GM23338 (cell line): ENCODE measurements at regions not wholly inside any gene's neighbourhood (a gene's known extent, or its start where the extent isn't known, plus 50 kb on each side); places are given as distances from the start of the nearest gene placed in this dataset.

Source experiments
- ATAC-seq: fragments of 200-7000 bp; cut with Tn5 transposase; 3 replicates; pipeline ENCODE4 v1.9.1; 2020
- DNase-seq: peaks from one replicate; pipeline ENCODE4 v3.0.0-alpha.2; 2015; ENCODE audit warnings: low spot score
- H2AFZ ChIP-seq: fragments of 200-600 bp; sonication (generic); 2 replicates; pipeline ENCODE4 v1.8.0; 2016; ENCODE audit warnings: antibody characterized with exemption, mild to moderate bottlenecking, moderate library complexity
- H3F3A ChIP-seq: fragments of 200-600 bp; sonication (generic); replicated peaks from 2 replicates; pipeline ENCODE4 v1.8.0; 2017; ENCODE audit warnings: antibody characterized with exemption, mixed run types, low read depth
- H3K27ac ChIP-seq: fragments of 200-600 bp; sonication (generic); 2 replicates; pipeline ENCODE4 v1.6.1; 2016; ENCODE audit warnings: low read depth
- H3K27me3 ChIP-seq: fragments of 200-600 bp; sonication (generic); 2 replicates; pipeline ENCODE4 v1.8.0; 2016; ENCODE audit warnings: mild to moderate bottlenecking, mixed run types, moderate library complexity; ENCODE audit not compliant: insufficient read depth
- H3K36me3 ChIP-seq: fragments of 200-600 bp; sonication (generic); 2 replicates; pipeline ENCODE4 v1.8.0; 2016; ENCODE audit warnings: mild to moderate bottlenecking; ENCODE audit not compliant: insufficient read depth
- H3K4me1 ChIP-seq: fragments of 200-600 bp; sonication (generic); 2 replicates; pipeline ENCODE4 v1.8.0; 2016; ENCODE audit warnings: mild to moderate bottlenecking, moderate library complexity; ENCODE audit not compliant: insufficient read depth
- H3K4me2 ChIP-seq: fragments of 200-600 bp; sonication (generic); 2 replicates; pipeline ENCODE4 v1.7.1; 2017; ENCODE audit warnings: mixed run types
- H3K4me3 ChIP-seq: fragments of 200-600 bp; sonication (generic); 2 replicates; pipeline ENCODE4 v1.6.1; 2016; ENCODE audit warnings: mixed run types
- H3K79me2 ChIP-seq: fragments of 200-600 bp; sonication (generic); replicated peaks from 2 replicates; pipeline ENCODE4 v1.8.0; 2017; ENCODE audit warnings: mild to moderate bottlenecking; ENCODE audit not compliant: insufficient read depth
- H3K9me2 ChIP-seq: fragments of 200-600 bp; sonication (generic); 2 replicates; pipeline ENCODE4 v1.8.0; 2017; ENCODE audit not compliant: insufficient read depth
- H4K20me1 ChIP-seq: fragments of 200-600 bp; sonication (generic); replicated peaks from 2 replicates; pipeline ENCODE4 v1.8.0; 2017; ENCODE audit warnings: mild to moderate bottlenecking; ENCODE audit not compliant: insufficient read depth
- H3K27ac Mint-ChIP-seq: 2 replicates; pipeline ENCODE4 v1.8.0; 2020; ENCODE audit warnings: inconsistent platforms, mild to moderate bottlenecking, moderate library complexity, mixed read lengths
- H3K27me3 Mint-ChIP-seq: 3 replicates; pipeline ENCODE4 v1.8.0; 2022; ENCODE audit warnings: low read depth, mild to moderate bottlenecking, moderate library complexity, mixed read lengths, inconsistent platforms; ENCODE audit not compliant: insufficient read depth, poor library complexity
- H3K36me3 Mint-ChIP-seq: 3 replicates; pipeline ENCODE4 v1.8.0; 2021; ENCODE audit warnings: low read depth, mild to moderate bottlenecking, inconsistent platforms, moderate library complexity, mixed read lengths
- H3K4me1 Mint-ChIP-seq: 3 replicates; pipeline ENCODE4 v1.8.0; 2020; ENCODE audit warnings: mild to moderate bottlenecking, inconsistent platforms, mixed read lengths
- H3K4me3 Mint-ChIP-seq: 3 replicates; pipeline ENCODE4 v1.8.0; 2021; ENCODE audit warnings: moderate library complexity, mild to moderate bottlenecking, inconsistent platforms, mixed read lengths
- H3K9me3 Mint-ChIP-seq: 3 replicates; pipeline ENCODE4 v1.8.0; 2020; ENCODE audit warnings: moderate library complexity, mild to moderate bottlenecking, inconsistent platforms, mixed read lengths
- CREB1 ChIP-seq: fragments of 250-450 bp; sonication (Bioruptor Pico); IDR thresholded peaks from 2 replicates; pipeline ENCODE4 v1.5.0; 2020; ENCODE audit warnings: low read depth, mild to moderate bottlenecking, moderate library complexity
- EZH2phosphoT487 ChIP-seq: fragments of 200-600 bp; sonication (generic); IDR thresholded peaks from one replicate; pipeline ENCODE4 v1.8.1; 2018; ENCODE audit warnings: antibody characterized with exemption; ENCODE audit not compliant: unreplicated experiment
- JUNB ChIP-seq: IDR thresholded peaks from one replicate; pipeline ENCODE4 v1.6.1; 2016; ENCODE audit warnings: antibody characterized with exemption; ENCODE audit not compliant: unreplicated experiment
- NANOG ChIP-seq: IDR thresholded peaks from 2 replicates; pipeline ENCODE4 v1.6.1; 2016; ENCODE audit warnings: antibody characterized with exemption, borderline replicate concordance
- STAT1 ChIP-seq: IDR thresholded peaks from one replicate; pipeline ENCODE4 v1.6.1; 2016; ENCODE audit warnings: antibody characterized with exemption; ENCODE audit not compliant: unreplicated experiment
- ZNF114 ChIP-seq: fragments of 250-450 bp; sonication (Bioruptor Pico); IDR thresholded peaks from 2 replicates; pipeline ENCODE4 v1.5.0; 2020; ENCODE audit warnings: mild to moderate bottlenecking, moderate library complexity
- TF ChIP-seq, protein P1 (sequence below), 2 experiments: fragments of 200-600 bp in 1 of 2; sonication (generic) in 1 of 2; conservative IDR thresholded peaks; 2 replicates each; pipeline versions ENCODE4 v1.5.1 to v1.6.1; 2016 to 2017; ENCODE audit warnings: antibody characterized with exemption in 2 of 2, low read depth in 2 of 2, mild to moderate bottlenecking in 2 of 2, moderate library complexity in 1 of 2

DNA sequence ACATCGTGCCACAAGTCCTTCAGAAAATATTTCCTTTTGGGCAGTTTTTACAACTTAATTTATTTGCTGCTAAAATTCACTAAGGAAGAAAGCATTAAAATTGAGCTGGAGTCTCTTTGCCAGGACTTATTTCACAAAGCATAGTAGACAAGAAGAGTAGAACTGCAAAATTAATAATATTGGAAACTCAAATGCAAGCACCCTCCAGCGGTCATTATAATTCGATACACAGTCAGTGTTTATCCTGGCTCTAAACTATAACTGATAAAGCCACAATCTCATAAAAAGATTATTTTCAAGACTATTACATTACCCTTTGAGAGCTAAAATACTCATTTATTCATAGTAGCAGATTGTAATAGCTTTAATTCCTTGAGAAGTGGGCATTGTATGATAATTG, 655.4 kb downstream of the RWDD3 start (continued):
- TF ChIP-seq EZH2phosphoT487 = no peak
- TF ChIP-seq STAT1 = no peak
- TF ChIP-seq JUNB = no peak

DNA sequence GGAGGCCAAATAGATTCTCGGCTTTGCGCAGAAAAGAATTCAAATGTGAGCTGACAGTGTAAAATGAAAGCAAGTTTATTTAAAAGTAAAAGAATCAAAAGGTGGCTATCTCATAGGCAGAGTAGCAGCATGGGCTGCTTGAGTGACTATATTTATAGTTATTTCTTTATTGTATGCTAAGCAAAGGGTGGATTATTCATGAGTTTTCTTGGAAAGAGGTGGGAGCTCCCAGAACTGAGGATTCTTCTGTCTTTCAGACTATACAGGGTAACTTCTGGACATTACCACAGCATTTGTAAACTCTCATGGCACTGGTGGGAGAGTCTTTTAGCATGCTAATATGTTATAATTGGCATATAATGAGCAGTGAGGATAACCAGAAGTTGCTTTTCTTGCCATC, 659.9 kb downstream of the RWDD3 start:
- Histone ChIP-seq H2AFZ (no peak overlapping the region), H3K27me3 (no peaks in the 10 kb centered on the region), H3F3A (no peaks in the 10 kb centered on the region), H3K4me1 (no peaks in the 10 kb centered on the region), H4K20me1 (no peaks in the 10 kb centered on the region), H3K4me3 (no peak overlapping the region), H3K4me2 (no peak overlapping the region), H3K79me2 (no peaks in the 10 kb centered on the region), H3K27ac (no peak overlapping the region), H3K9me2 (peaks cover 13% of the 10 kb centered on the region), H3K36me3 (no peaks in the 10 kb centered on the region; the same call in 1 of the 2 replicates)
- no peak for ATAC-seq
- Mint-ChIP-seq H3K36me3 (peaks cover 19% of the 10 kb centered on the region; the same call in 2 of the 3 replicates), H3K4me1 (peaks cover 4% of the 10 kb centered on the region; the same call in 2 of the 3 replicates), H3K27ac (no peak overlapping the region), H3K27me3 (no peaks in the 10 kb centered on the region), H3K9me3 (peaks cover 23% of the 10 kb centered on the region), H3K4me3 (no peak overlapping the region)
- DNase-seq = no peak
- no peak for TF ChIP-seq NANOG
- no peak for TF ChIP-seq ZNF114 (CRISPR knock-in tag)
- no peak for TF ChIP-seq STAT1
- no peak for TF ChIP-seq JUNB
- no peak for TF ChIP-seq EZH2phosphoT487

DNA sequence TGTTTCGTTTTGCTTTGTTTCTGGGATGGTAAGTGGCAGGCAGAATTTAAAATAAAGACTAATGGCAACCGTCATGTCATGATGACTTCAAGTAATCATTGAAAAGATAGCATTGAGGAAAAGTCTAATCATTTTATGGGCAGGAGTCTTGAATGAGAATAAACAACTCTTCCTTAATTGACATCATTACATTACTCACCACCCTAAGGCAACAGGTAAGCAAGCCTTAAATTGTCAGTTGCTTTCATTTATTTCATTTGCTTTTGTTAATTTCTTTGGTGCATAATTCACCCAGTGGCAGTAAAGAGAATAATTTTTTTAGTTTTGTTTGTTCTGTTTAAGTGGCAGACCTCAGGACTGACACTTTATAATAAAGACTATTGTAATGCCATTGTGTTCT, 669.0 kb downstream of the RWDD3 start:
- Histone ChIP-seq H3K4me3 (no peak overlapping the region), H3K4me1 (no peaks in the 10 kb centered on the region), H3F3A (no peaks in the 10 kb centered on the region), H3K4me2 (no peak overlapping the region), H3K27ac (no peak overlapping the region), H3K79me2 (no peaks in the 10 kb centered on the region), H2AFZ (no peak overlapping the region), H4K20me1 (no peaks in the 10 kb centered on the region), H3K9me2 (no peaks in the 10 kb centered on the region), H3K27me3 (no peaks in the 10 kb centered on the region), H3K36me3 (no peaks in the 10 kb centered on the region; the same call in none of the 2 replicates)
- H3K36me3 Mint-ChIP-seq = peaks cover 18% of the 10 kb centered on the region; the same call in 2 of the 3 replicates
- peaks cover 16% of the 10 kb centered on the region for H3K9me3 Mint-ChIP-seq
- ATAC-seq = no peak
- H3K4me1 Mint-ChIP-seq = no peaks in the 10 kb centered on the region
- no peak for DNase-seq
- no peaks in the 10 kb centered on the region for H3K27me3 Mint-ChIP-seq
- TF ChIP-seq, protein P1, sequence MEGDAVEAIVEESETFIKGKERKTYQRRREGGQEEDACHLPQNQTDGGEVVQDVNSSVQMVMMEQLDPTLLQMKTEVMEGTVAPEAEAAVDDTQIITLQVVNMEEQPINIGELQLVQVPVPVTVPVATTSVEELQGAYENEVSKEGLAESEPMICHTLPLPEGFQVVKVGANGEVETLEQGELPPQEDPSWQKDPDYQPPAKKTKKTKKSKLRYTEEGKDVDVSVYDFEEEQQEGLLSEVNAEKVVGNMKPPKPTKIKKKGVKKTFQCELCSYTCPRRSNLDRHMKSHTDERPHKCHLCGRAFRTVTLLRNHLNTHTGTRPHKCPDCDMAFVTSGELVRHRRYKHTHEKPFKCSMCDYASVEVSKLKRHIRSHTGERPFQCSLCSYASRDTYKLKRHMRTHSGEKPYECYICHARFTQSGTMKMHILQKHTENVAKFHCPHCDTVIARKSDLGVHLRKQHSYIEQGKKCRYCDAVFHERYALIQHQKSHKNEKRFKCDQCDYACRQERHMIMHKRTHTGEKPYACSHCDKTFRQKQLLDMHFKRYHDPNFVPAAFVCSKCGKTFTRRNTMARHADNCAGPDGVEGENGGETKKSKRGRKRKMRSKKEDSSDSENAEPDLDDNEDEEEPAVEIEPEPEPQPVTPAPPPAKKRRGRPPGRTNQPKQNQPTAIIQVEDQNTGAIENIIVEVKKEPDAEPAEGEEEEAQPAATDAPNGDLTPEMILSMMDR (conservative IDR thresholded peaks at IDR 0.05; ENCODE audit: low read depth in 2 of 2) = no peak
- TF ChIP-seq CREB1 (CRISPR knock-in tag) (no peak), ZNF114 (CRISPR knock-in tag) (no peak)
- no peak overlapping the region for H3K4me3 Mint-ChIP-seq
- H3K27ac Mint-ChIP-seq = no peak overlapping the region
